NCI-H1092 treated with DMSO at 0.1 percent for 48 hours (cell line): ENCODE measurements at regions not wholly inside any gene's neighbourhood (a gene's known extent, or its start where the extent isn't known, plus 50 kb on each side); places are given as distances from the start of the nearest gene placed in this dataset.

Experiments
- DNase-seq: peaks from one replicate; lab custom pipeline; 2025; lab: John Stamatoyannopoulos, UW

DNA sequence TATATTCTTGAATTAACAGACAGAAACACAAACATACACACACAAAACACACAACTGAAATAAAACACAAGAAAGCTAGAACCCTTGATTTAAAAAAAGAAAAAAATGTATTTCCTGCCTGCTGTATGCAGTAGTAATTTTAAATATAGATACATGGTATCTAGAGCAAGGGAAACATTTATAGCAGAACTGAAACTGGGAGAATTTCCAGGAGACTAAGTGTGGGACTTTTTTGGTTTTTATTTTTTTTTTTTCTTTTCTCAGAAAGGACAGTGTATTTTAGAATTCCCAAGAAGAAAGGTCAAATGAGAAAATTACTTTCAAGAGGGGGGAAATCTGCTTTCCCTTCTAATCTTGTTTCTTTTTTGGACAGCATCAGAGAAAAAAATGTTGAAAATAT lies 558.9 kb upstream of the PKDCC start:
- DNase-seq = no peak

DNA sequence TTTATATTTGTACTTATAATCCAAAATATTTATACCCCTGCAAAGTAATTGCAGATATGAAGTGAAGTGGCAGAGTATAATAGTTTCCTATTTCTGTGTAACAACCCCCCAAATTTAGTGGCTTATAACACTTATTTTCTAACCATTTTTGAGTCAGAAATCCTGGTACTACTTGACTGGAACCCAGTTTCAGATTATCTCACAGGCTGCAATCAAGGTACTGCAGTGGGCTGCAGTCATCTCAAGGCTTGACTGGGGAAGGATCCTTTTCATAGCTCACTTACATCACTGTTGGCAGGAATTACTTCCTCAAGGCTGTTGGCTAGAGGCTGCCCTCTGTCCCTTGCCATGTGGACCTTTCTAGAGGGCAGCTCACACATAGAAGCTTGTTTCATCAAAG lies 558.2 kb upstream of the PKDCC start:
- no peak for DNase-seq

DNA sequence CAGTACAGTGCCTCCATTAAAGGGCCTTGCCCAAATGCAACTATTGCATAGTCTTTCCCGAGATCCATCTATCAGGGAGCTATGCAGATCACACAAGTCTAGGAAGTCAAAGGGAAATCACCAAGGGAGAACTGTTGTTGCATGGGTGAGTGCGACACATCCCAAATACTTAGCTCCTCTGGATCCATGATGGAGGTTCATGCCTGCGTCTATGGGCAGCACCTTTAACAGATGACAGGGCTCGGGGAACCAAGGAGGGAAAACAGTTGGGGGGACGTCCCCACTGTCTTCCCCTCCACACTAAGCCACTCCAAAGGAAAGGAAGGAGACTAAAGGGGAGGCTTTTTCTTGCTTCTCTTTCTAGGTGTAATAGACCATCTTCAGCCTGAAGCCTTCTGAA lies 552.8 kb upstream of the PKDCC start:
- no peak for DNase-seq

DNA sequence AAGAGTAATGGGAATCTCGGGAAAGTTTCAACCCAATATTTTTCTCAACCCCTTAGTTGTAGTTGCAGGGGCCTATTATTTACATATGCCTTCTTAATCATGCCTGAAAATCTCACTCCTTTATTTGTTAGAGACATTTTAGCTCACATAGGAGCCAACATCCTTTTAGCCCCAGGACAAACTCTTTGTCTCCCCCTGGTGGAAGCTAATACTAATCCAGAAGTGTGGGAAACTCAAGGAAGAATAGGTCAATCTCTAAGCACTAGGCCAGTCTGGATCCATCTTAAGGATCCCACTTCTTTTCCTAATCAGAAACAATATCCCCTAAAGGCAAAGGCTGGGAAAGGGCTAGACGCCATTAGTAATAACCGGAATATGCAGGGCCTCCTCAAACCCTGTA lies 550.9 kb upstream of the PKDCC start:
- no peak for DNase-seq

DNA sequence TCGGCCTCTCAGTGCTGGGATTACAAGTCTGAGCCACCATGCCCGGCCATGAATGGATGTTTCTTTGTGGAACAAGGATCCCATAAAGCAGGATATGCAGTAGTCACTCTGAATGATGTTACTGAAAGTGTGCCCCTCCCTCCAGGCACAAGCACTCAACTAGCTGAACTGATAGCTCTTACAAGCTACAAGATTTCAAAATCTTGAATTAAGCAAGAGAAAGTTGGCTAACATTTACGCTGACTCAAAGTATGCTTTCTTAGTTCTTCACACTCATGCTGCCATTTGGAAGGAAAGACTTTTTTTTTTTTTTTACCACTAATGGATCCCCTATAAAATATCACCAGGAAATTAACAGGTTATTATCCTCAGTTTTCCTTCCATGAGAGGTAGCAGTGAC lies 549.0 kb upstream of the PKDCC start:
- DNase-seq = no peak

DNA sequence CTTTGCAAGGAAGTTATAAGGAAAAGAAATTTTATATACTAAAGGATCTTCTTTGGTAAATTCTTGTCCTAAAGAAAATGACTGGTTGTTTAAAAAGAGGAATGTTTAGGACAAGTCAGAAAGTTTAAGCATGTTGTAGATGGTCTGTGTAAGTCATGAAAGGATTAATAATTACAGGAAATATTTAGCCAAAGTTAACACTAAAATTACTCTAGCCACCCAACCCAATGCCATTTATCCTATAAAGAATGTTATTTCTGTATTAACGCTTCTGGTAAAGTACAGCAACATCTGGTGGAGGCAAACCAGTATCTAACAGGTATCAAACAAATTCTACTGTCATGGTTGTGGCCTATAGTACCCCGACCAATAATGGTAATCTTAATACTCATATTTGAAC lies 546.9 kb upstream of the PKDCC start:
- no peak for DNase-seq

DNA sequence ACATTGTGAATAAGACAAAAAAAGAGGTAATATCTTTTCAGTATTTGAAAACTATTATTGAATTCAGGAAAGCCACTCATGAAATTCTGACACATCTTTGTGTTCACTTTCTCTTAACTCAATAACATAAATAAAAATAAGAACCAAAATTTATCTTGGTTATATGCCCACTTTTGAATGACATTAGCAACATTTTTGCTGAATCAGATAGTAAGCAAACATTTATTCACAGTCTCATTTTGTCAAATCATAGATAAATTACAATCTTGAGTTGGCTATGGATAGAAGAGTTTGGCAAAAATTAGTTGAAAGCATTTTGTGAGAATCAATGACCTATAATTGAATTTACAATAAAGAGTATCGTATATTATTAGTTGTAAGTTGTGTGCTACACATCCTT lies 545.1 kb upstream of the PKDCC start:
- DNase-seq = no peak

DNA sequence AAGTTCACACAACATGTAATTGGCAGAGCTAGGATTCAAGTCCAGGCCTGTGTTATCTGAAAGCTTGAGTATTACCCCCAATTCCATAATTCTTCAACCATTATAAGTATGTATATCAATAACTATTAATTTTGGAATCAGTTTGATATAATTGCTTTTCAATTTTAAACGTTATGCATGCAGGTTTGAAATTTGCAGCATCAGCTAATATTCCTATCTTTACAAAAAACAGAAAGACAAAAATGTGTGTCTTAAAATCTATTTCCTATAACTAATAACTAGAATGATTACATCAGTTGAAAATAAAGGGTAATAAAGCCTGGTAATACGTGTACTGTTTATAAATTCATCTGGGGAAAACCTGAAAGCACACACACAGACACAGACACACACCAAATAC lies 543.3 kb upstream of the PKDCC start:
- DNase-seq = no peak

DNA sequence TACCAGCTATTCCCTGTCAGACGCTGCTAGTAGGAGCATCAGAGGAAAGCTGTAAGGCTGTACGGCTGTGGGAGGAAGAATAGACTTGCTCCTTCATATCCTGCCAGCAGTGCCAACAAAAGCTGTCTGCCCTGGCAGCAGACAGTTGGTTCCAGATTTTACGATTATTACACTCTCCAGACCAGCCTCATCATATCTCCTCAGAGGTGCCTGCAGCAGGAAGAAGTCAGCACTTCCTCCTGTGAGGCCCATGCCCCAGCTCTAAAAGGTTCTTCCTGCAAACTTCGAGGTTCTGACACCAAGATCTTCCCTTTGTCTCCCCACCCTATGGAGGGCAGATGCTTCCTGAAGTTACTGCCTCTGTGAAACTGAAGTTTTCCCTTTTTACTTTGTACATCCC lies 537.7 kb upstream of the PKDCC start:
- no peak for DNase-seq

DNA sequence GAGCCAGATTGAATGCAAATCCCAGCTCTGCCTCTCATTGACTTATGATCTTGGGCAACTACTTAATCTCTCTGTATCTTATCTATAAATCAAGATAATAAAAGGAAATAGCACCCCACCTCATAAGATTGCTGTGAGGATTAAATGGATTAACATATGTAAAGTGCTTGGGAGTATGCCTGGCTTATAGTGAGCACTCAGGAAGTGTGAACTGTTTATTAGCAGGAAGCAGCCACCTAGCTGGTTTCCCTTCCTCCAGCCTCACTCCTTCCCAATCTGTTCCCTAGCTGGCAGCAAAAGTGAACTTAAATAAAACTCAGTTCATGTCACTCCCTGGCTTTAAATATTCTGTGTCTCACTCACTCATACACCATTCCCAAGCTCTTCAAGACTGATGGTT lies 526.6 kb upstream of the PKDCC start:
- no peak for DNase-seq

DNA sequence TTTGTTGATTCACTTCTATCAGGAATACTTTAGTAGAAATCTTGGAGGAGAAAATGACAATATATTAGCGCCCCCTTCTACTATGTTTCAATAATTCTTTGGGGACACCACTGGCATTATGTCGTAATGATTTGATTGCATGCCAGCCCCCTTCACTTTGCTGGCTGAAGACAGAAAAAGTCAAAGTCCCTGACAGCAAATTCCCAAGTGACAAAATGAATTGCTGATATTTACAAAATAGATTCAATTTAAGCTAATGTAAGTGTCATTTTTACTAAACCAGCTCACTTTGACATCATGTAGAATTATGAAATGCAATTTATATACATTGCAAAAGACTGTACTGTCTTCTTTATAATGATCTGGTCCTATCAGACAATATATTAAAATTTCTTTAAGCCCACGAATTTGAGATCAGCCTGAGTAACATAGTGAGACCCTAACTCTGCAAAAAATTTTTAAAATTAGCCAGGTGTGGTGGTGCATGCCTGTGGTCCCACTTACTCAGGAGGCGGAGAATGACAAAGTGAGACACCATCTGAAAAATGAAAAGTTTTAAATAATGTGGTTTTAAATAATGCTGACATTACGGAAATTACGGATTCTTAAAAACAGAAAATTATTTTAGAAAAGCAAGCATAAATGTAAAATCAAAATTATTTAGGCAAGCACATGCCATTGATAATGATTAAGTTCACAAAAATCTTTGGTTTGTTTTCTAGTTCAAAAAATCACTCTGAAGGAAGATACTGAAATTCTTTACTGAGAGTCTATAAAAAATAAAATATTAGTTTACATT lies 520.1 kb upstream of the PKDCC start:
- DNase-seq = no peak

DNA sequence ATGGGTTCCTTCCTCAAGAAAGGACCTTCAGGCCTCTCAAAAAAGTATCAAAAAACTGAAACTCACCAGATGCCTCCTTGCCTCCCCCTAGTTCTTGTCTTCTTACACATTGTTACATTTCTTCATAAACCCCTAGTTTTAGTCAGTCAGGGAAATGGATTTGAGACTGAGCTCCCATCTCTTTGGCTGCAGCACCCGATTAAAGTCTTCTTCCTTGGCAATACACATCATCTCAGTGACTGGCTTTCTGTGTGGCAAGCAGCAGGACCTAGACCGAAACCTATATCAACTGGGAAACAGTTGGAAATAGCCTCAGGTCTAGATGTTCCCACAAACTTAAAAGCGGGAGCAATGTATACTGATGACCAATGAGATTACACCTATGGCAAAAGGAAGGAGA lies 512.2 kb upstream of the PKDCC start:
- DNase-seq = no peak

DNA sequence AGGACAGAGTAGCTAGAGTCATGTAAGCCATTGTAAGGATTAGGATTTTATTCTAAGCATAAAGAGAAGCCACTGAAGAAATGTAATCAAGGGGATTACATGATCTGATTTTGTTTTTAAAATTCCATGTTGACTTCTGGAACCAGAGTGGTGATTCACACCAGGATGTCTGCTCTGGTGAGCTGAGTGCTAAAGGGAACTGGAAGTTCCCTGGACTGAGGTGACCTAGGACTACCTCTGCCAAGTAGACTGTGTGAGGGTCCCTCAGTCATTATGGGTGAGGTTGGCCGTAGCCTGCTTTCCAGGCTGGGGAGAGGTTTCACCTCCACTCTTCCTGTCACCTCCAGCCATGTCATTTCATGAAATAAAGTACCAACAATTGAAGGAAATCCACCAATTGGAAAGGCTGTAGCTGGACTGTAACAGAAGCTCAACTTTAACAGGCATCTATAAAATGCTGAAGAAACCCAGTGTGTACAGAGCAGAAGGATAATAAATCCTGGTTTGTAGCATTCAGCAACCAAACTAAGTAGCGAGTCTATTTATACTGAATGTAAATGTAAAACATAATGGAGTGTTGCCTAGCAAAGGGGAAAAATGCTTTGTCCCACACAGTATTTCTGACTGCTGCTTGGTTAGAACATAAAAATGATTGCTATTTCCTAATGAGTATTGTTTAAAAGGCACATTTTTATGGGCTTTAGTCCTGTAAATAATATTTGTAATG lies 507.4 kb upstream of the PKDCC start:
- no peak for DNase-seq

DNA sequence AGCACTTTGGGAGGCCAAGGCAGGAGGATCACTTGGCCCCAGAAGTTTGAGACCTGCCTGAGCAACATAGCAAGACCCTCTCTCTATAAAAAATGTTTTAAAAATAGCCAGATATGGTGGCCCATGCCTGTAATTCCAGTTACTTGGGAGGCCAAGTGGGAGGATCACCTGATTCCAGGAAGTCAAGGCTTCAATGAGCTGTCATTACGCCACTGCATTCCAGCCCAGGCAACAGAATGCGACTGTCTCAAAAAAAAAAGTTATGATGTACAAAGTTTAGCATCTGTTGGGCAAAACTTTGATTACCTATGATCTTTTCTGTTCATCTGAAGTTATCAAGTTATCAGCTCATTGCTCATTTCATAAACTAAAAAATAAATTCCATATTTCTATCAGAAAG lies 504.1 kb upstream of the PKDCC start:
- DNase-seq = no peak

DNA sequence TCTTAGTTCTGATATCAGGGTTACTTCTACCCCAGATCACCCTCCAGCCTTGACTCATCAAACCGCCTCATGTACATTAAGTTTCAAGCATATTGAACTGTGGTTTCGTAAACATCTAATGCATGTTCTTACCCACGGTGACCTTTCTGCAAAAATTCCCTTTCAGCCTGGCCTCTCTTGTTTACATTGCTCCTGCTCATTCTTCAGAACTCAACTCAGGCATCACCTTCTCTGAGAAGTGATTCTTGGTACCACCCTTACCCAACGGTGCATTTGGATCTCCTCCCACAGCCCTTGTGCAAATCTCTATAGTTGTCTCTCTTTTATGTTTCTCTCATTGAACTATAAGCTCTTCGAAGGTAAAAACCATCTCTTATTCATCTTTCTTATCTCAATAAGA lies 503.1 kb upstream of the PKDCC start:
- no peak for DNase-seq

DNA sequence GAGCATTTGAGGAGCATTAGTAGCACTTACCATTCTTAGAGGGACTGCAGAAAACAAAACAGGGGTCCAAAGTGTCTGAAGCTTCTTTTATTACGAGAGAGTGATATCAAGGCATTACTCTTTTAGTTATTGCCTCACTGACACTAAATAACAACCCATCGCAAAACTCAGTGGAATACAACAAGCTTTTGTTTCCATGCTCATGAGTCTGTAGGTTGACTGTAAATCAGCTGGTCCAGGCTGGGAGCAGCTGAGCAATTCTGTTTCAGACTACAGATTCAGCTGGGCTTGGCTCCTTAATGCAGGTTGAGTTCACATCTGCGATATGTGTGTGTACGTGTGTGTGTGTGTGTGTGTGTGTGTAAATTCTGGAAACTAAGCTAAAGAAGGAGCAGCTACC lies 501.8 kb upstream of the PKDCC start:
- DNase-seq = no peak

DNA sequence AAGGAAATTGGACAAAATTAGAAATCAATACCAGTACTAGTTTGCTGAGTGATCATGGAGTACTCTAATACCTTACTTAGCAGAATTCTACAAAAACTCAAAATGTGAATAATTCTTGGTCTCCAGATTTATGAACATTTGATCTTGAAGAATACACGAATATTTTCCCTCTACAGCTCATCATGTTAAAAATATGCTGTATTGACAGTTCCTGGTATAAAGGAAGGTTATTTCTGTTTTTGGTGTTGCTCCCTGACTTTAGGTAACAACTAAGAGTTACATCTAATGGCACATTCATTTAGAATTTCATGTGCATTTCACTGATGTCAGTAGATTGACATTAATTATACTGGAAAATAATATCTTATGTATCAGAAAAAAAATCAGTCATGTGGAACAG lies 479.2 kb upstream of the PKDCC start:
- DNase-seq = no peak

DNA sequence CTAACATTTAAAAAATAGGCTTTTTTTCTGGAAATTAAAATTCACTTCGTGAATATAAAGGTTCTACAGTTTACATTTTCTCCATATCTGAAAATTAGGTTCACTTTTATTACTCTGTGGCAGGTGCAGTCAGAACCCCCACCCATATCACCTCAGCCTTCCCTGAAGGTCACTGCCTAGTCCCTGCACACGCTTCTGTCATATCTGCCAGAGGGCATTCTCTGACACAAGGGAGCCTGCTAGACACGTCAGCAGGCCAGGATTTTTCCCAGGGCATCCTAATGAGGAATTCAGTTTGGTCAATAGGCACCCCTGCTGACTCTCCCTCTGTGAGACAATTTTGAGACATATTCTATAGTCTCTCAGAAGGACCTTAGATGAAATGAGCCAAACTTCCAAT lies 475.7 kb upstream of the PKDCC start:
- DNase-seq = no peak

DNA sequence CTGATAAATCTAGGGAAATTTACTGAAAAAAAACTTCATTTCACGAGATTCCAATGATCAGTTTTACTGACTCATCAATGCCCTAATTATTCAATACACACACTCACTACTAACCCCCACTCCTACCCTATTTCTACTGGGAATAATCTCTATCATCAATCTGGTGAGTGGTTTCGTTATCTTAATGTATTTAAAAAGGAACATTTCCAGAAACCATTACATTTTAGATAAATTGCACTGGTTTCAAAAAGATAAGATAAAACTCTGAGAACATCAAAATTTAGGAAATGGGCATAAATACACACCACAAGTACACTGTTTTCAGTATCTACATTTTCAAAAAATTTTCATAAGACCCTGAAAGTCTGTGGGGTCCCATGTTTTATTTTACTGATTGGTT lies 471.4 kb upstream of the PKDCC start:
- no peak for DNase-seq

DNA sequence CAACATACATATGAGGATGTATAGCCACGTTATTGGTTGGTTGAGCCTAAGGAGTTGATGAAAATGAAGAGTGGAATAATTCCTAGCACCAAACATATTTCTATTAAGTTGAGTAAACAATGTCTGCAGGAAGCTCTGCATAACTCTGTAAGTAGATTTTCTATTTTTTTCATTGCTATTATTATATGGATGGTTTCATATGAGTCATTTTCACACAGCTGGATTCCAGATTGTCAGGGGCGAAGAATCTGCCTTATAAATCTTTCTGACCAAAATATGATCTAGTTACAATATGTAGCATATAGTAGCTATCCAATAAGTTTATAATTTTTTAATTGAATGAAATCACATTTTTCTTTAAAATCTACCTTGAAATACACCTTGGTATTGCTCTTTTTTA lies 468.0 kb upstream of the PKDCC start:
- no peak for DNase-seq

DNA sequence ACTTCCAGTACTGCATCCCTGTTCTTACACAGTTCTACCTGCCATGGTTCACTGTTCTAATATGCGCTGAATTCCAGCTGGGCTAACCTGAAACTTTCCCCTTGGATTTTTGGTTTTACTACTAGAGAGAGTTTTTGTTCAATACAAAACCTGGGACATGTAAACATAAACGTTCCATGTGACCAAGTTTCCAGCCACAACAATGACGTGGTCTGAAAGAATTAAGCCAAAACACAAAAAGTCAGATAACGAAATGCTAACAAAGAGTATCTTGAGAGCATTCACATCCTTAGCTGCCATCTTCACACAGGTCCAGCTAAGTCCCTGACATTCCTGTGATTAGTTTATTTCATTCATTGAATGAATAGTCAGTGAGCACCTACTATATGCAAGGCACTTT lies 467.0 kb upstream of the PKDCC start:
- DNase-seq = no peak

DNA sequence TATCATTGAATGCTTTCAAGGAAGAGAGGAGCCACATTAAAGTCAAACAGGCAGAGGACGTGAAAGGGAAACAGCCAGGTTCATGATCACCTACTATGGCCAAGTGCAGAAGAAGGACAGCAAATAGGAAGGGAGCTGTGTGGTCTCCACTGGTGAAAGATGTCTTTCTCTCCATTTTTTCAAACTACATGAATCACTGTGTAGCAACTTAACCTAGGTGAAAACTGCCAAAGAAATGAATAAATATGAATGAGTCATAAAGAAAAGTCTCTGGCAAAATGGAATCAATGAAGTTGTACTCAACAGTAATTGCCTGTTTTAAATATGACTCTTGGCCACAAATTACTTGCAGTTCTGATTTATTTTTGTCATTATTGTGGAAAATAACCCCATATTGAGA lies 452.6 kb upstream of the PKDCC start:
- DNase-seq = no peak

DNA sequence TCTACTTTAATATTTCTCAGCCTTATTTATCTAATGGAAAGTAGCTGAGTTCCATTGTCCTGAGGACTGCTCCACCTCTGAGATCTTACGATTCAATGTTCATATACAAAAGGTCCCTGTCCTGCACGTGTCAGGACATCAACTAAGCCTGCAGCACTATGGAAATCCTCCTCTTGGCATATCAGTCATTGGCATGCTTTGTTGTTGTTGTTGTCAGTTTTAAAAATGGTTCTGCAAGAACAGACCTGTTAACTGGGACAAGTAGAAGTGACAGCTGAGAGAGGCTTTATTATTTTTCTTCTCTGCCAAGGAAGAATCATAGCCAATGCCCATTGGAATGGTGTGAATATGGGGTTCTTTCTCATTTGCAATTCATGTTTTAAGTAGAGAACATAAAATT lies 450.1 kb upstream of the PKDCC start:
- no peak for DNase-seq
